ENCODE measurements at regions not wholly inside any gene's neighbourhood (a gene's known extent, or its start where the extent isn't known, plus 50 kb on each side); places are given as distances from the start of the nearest gene placed in this dataset.
"Not testable (repeated sequence)": the region's sequence is repeated elsewhere in the genome, so short reads cannot be mapped to it uniquely, and the experiment has no call there.

DNA sequence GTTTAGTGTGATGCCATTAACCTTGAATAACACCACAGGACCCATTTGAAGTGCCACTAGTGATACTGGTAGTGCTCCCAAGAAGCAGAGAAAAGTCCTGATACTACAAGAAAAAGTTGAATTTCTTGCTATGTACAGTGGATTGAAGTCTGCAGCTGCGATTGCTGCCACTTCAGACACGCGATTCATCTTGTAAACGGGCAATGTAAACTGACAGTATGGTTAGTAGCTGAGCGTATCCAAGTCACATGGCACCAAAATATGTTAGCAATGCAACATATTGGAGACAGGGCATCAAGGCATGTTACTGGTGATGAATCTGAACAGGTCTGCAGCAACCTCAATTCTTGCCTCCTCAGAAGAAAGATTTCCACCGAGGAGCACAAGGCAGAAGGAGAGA lies 238.9 kb downstream of the HS3ST3B1 start (continued):
- TF ChIP-seq DNMT3B (CRISPR knock-in tag; conservative IDR thresholded peaks at IDR 0.05) (no peak), ZFP1 (CRISPR knock-in tag; IDR thresholded peaks at IDR 0.05) (no peak)

DNA sequence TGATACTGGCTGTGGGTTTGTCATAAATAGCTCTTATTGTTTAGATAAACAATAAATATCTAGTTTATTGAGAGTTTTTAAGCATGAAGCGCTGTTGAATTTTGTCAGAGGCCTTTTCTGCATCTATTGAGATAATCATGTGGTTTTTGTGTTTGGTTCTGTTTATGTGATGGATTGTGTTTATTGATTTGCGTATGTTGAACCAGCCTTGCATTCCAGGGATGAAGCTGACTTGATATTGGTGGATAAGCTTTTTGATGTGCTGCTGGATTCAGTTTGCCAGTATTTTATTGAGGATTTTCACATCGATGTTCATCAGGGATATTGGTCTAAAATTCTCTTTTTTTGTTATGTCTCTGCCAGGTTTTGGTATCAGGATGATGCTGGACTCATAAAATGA lies 231.4 kb downstream of the HS3ST3B1 start:
- ATAC-seq; POLR2A ChIA-PET; FAIRE-seq; H4K20me1 ChIP-seq (ENCODE audit: insufficient read depth, low read length); in situ Hi-C loops (cut with HindIII; ENCODE audit: extremely low pct_ligation_motif_present, low pct_unique_long_range_greater_than_20kb); BruUV-seq (replicated peaks); H3K27me3 ChIP-seq (ENCODE audit: control insufficient read depth in 1 of 2, insufficient read depth in 2 of 2, low read length in 2 of 2); CTCF ChIA-PET (ENCODE audit: low intra/inter-chr PET ratio, low total read pairs); H3K4me2 ChIP-seq (ENCODE audit: low read depth, low read length); H2AFZ ChIP-seq (ENCODE audit: low read length); H3K4me3 ChIP-seq (replicated peaks in 1 of 3; ENCODE audit: insufficient read depth in 1 of 3, low read depth in 2 of 3, low read length in 3 of 3); H3K79me2 ChIP-seq (ENCODE audit: insufficient read depth, low read length); intact Hi-C loops (cut with micrococcal nuclease; ENCODE audit: unreplicated experiment); H3K4me1 ChIP-seq (ENCODE audit: insufficient read depth, low read length); H3K9ac ChIP-seq (ENCODE audit: insufficient read depth, low read depth, low read length); H3K9me3 ChIP-seq (ENCODE audit: low read length); H3K27ac ChIP-seq (ENCODE audit: extremely low read length, insufficient read depth, low read length); DNase-seq (ENCODE audit: low spot score): not testable (repeated sequence)
- 97% methylated on average over 3 of the region's 3 CpGs for WGBS (ENCODE audit: low lambda C conversion rate)
- peaks cover 0 to 16% of the 10 kb centered on the region in 2 experiments; a peak in 3 of 5 replicates for H3K36me3 ChIP-seq (replicated peaks in 1 of 2; ENCODE audit: control insufficient read depth in 1 of 2, insufficient read depth in 2 of 2, low read length in 2 of 2)

GRCh38 chr17:14525551-14526455 lies 224.9 kb downstream of the HS3ST3B1 start:
- DNase-seq (ENCODE audit: low spot score) (no peak), ATAC-seq (no peak), FAIRE-seq (no peak)
- intact Hi-C loops (cut with micrococcal nuclease; ENCODE audit: unreplicated experiment) = no loop called here
- WGBS (ENCODE audit: low lambda C conversion rate) = 87% methylated on average over 5 of the region's 5 CpGs
- H2AFZ ChIP-seq (ENCODE audit: low read length) = no peak overlapping the region
- H4K20me1 ChIP-seq (ENCODE audit: insufficient read depth, low read length) = no peaks in the 10 kb centered on the region
- POLR2A ChIA-PET = no interaction called here
- peaks cover 3 to 18% of the 10 kb centered on the region in 2 experiments; a peak in 3 of 5 replicates for H3K36me3 ChIP-seq (replicated peaks in 1 of 2; ENCODE audit: control insufficient read depth in 1 of 2, insufficient read depth in 2 of 2, low read length in 2 of 2)
- no peak overlapping the region for H3K4me3 ChIP-seq (replicated peaks in 1 of 3; ENCODE audit: insufficient read depth in 1 of 3, low read depth in 2 of 3, low read length in 3 of 3)
- CTCF ChIA-PET (ENCODE audit: low intra/inter-chr PET ratio, low total read pairs) = no interaction called here
- no peak overlapping the region for H3K4me2 ChIP-seq (ENCODE audit: low read depth, low read length)
- no peak overlapping the region for H3K27ac ChIP-seq (ENCODE audit: extremely low read length, insufficient read depth, low read length)
- no peak overlapping the region for H3K9ac ChIP-seq (ENCODE audit: insufficient read depth, low read depth, low read length)
- no TSS peak for BruUV-seq (replicated peaks)
- no peaks in the 10 kb centered on the region for H3K79me2 ChIP-seq (ENCODE audit: insufficient read depth, low read length)
- in situ Hi-C loops (cut with HindIII; ENCODE audit: extremely low pct_ligation_motif_present, low pct_unique_long_range_greater_than_20kb) = no loop called here
- H3K4me1 ChIP-seq (ENCODE audit: insufficient read depth, low read length) = no peaks in the 10 kb centered on the region
- no peaks in the 10 kb centered on the region for H3K27me3 ChIP-seq (ENCODE audit: control insufficient read depth in 1 of 2, insufficient read depth in 2 of 2, low read length in 2 of 2)
- H3K9me3 ChIP-seq (ENCODE audit: low read length) = no peaks in the 10 kb centered on the region
- TF ChIP-seq TOE1 (CRISPR knock-in tag; IDR thresholded peaks at IDR 0.05) = no peak
- no peak for TF ChIP-seq ZBTB8A (CRISPR knock-in tag; IDR thresholded peaks at IDR 0.05; ENCODE audit: borderline replicate concordance, low read depth)
- TF ChIP-seq, protein P1, sequence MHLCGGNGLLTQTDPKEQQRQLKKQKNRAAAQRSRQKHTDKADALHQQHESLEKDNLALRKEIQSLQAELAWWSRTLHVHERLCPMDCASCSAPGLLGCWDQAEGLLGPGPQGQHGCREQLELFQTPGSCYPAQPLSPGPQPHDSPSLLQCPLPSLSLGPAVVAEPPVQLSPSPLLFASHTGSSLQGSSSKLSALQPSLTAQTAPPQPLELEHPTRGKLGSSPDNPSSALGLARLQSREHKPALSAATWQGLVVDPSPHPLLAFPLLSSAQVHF (CRISPR knock-in tag; IDR thresholded peaks at IDR 0.05) = no peak
- TF ChIP-seq KDM5A (IDR thresholded peaks at IDR 0.05; ENCODE audit: borderline replicate concordance, low read length) = no peak
- no peak for TF ChIP-seq RBM22 (optimal IDR thresholded peaks at IDR 0.05; ENCODE audit: low read length)
- no peak for TF ChIP-seq SKI (IDR thresholded peaks at IDR 0.05; ENCODE audit: partially characterized antibody)
- TF ChIP-seq CEBPZ (IDR thresholded peaks at IDR 0.05; ENCODE audit: low read length) = no peak
- no peak for TF ChIP-seq NAIF1 (CRISPR knock-in tag; IDR thresholded peaks at IDR 0.05; ENCODE audit: borderline replicate concordance)
- no peak for TF ChIP-seq IKZF1 (IDR thresholded peaks at IDR 0.05)
- TF ChIP-seq ZNF383 (CRISPR knock-in tag; IDR thresholded peaks at IDR 0.05; ENCODE audit: borderline replicate concordance) = no peak

Data from HepG2 (cell line).